OCI-LY7 (cell line): ENCODE measurements at regions not wholly inside any gene's neighbourhood (a gene's known extent, or its start where the extent isn't known, plus 50 kb on each side); places are given as distances from the start of the nearest gene placed in this dataset.

Experiments
- CTCF ChIP-seq: fragments of 200-600 bp; sonication (generic); conservative IDR thresholded peaks from 2 replicates; pipeline ENCODE4 v1.5.1; 2014; ENCODE audit warnings: mild to moderate bottlenecking, antibody characterized with exemption, low read length, moderate library complexity, mixed read lengths
- EZH2phosphoT487 ChIP-seq: fragments of 200-600 bp; sonication (generic); IDR thresholded peaks from 2 replicates; pipeline ENCODE4 v1.6.1; 2018; ENCODE audit warnings: low read depth, borderline replicate concordance, mild to moderate bottlenecking, mixed run types, antibody characterized with exemption, low read length, moderate library complexity, mixed read lengths

- no peak for TF ChIP-seq CTCF
- no peak for TF ChIP-seq EZH2phosphoT487
Observed at GRCh38 chr10:59434463-59435321, 72.3 kb upstream of the FAM13C start.
